Mesendoderm (in vitro differentiated cells): ENCODE measurements at regions not wholly inside any gene's neighbourhood (a gene's known extent, or its start where the extent isn't known, plus 50 kb on each side); places are given as distances from the start of the nearest gene placed in this dataset.
"Not testable (repeated sequence)": the region's sequence is repeated elsewhere in the genome, so short reads cannot be mapped to it uniquely, and the experiment has no call there.

Experiments
- DNase-seq: peaks from one replicate; pipeline ENCODE4 v3.0.0; 2013
- H2AK5ac ChIP-seq: 2 replicates; pipeline ENCODE4 v1.6.1; 2013; ENCODE audit warnings: low read length, inconsistent platforms
- H2BK120ac ChIP-seq: 2 replicates; pipeline ENCODE4 v1.6.1; 2013; ENCODE audit warnings: low read depth, mild to moderate bottlenecking, low read length, moderate library complexity, mixed read lengths
- H2BK15ac ChIP-seq: replicated peaks from 2 replicates; pipeline ENCODE4 v1.6.1; 2013; ENCODE audit warnings: low read depth, mild to moderate bottlenecking, moderate library complexity
- H2BK5ac ChIP-seq: 2 replicates; pipeline ENCODE4 v1.6.1; 2013; ENCODE audit warnings: low read length, inconsistent platforms
- H3K18ac ChIP-seq: 2 replicates; pipeline ENCODE4 v1.6.1; 2013; ENCODE audit warnings: mild to moderate bottlenecking, low read length, mixed read lengths
- H3K23ac ChIP-seq: one replicate; pipeline ENCODE4 v1.6.1; 2013; ENCODE audit warnings: low read length
- H3K27ac ChIP-seq: 2 replicates; pipeline ENCODE4 v1.5.1; 2013; ENCODE audit warnings: low read depth, mild to moderate bottlenecking, inconsistent platforms, low read length, moderate library complexity
- H3K27me3 ChIP-seq: 2 replicates; pipeline ENCODE4 v1.6.1; 2013; ENCODE audit warnings: low read length, control low read depth, mild to moderate bottlenecking, inconsistent platforms; ENCODE audit not compliant: insufficient read depth, poor library complexity
- H3K36me3 ChIP-seq: 2 replicates; pipeline ENCODE4 v1.6.1; 2013; ENCODE audit warnings: low read length, inconsistent platforms; ENCODE audit not compliant: control insufficient read depth, insufficient read depth
- H3K4ac ChIP-seq: one replicate; pipeline ENCODE4 v1.6.1; 2013; ENCODE audit warnings: low read depth, mild to moderate bottlenecking, low read length, moderate library complexity
- H3K4me1 ChIP-seq: 2 replicates; pipeline ENCODE4 v1.6.1; 2013; ENCODE audit warnings: low read depth, low read length, inconsistent platforms; ENCODE audit not compliant: control insufficient read depth
- H3K4me2 ChIP-seq: 2 replicates; pipeline ENCODE4 v1.6.1; 2013; ENCODE audit warnings: low read length
- H3K4me3 ChIP-seq: 2 replicates; pipeline ENCODE4 v1.5.1; 2013; ENCODE audit warnings: mild to moderate bottlenecking, low read length
- H3K56ac ChIP-seq: one replicate; pipeline ENCODE4 v1.6.1; 2013; ENCODE audit warnings: low read length
- H3K79me1 ChIP-seq: 2 replicates; pipeline ENCODE4 v1.6.1; 2013; ENCODE audit warnings: low read length, inconsistent platforms
- H3K79me2 ChIP-seq: 2 replicates; pipeline ENCODE4 v1.6.1; 2013; ENCODE audit warnings: mild to moderate bottlenecking, low read length; ENCODE audit not compliant: control insufficient read depth, insufficient read depth
- H3K9ac ChIP-seq: 2 replicates; pipeline ENCODE4 v1.6.1; 2013; ENCODE audit warnings: low read length, inconsistent platforms
- H4K5ac ChIP-seq: one replicate; pipeline ENCODE4 v1.6.1; 2013; ENCODE audit warnings: low read length
- H4K8ac ChIP-seq: one replicate; pipeline ENCODE4 v1.6.1; 2013; ENCODE audit warnings: low read depth, mild to moderate bottlenecking, control low read depth, low read length, moderate library complexity
- WGBS: extraction: QIAGEN DNeasy Blood & Tissue Kit; methylation state at CpG from one replicate; pipeline ENCODE4 v1.1.7; 2013; ENCODE audit warnings: low lambda C conversion rate, missing lambda C conversion rate; ENCODE audit not compliant: insufficient coverage; ENCODE audit errors: extremely low coverage; 5-methylcytosine and 5-hydroxymethylcytosine counted together

- Histone ChIP-seq H3K23ac (no peak overlapping the region), H3K27ac (no peak overlapping the region)
These were observed 102.1 kb upstream of the FRMD4B start for GRCh38 chr3:69488026-69488425.

GRCh38 chr3:69485489-69485888 is 99.6 kb upstream of the FRMD4B start:
- Histone ChIP-seq H4K8ac (no peak overlapping the region), H3K4ac (no peak overlapping the region), H4K5ac (no peak overlapping the region), H3K4me2 (no peak overlapping the region), H3K18ac (no peak overlapping the region), H3K27me3 (no peaks in the 10 kb centered on the region), H3K79me1 (no peaks in the 10 kb centered on the region), H3K56ac (no peak overlapping the region), H2BK5ac (no peak overlapping the region), H3K4me1 (no peaks in the 10 kb centered on the region), H3K9ac (no peak overlapping the region), H2BK120ac (no peak overlapping the region), H2BK15ac (no peak overlapping the region), H3K4me3 (no peak overlapping the region), H3K23ac (no peak overlapping the region), H2AK5ac (no peak overlapping the region), H3K27ac (no peak overlapping the region), H3K79me2 (no peaks in the 10 kb centered on the region), H3K36me3 (no peaks in the 10 kb centered on the region)
- no CpG with 5 or more reads among the region's 4 CpGs for WGBS
- no peak for DNase-seq

More at GRCh38 chr3:69488026-69488425, 102.1 kb upstream of the FRMD4B start:
- Histone ChIP-seq H2BK5ac (no peak overlapping the region), H4K5ac (no peak overlapping the region), H3K18ac (no peak overlapping the region), H3K4ac (no peak overlapping the region), H2AK5ac (no peak overlapping the region), H3K27me3 (no peaks in the 10 kb centered on the region), H2BK15ac (no peak overlapping the region), H2BK120ac (no peak overlapping the region), H3K56ac (no peak overlapping the region), H3K4me1 (no peaks in the 10 kb centered on the region), H4K8ac (no peak overlapping the region), H3K79me2 (no peaks in the 10 kb centered on the region), H3K79me1 (no peaks in the 10 kb centered on the region), H3K36me3 (no peaks in the 10 kb centered on the region), H3K9ac (no peak overlapping the region), H3K4me3 (no peak overlapping the region), H3K4me2 (no peak overlapping the region)
- no peak for DNase-seq

GRCh38 chr3:69484507-69485393 is 98.9 kb upstream of the FRMD4B start:
- H3K79me2 ChIP-seq: no peaks in the 10 kb centered on the region
- no peak overlapping the region for H3K27ac ChIP-seq
- H2BK5ac ChIP-seq: no peak overlapping the region
- no peaks in the 10 kb centered on the region for H3K4me1 ChIP-seq
- no peak overlapping the region for H4K8ac ChIP-seq
- H3K4ac ChIP-seq: no peak overlapping the region
- H3K56ac ChIP-seq: no peak overlapping the region
- no peak for DNase-seq
- no peaks in the 10 kb centered on the region for H3K36me3 ChIP-seq
- H4K5ac ChIP-seq: no peak overlapping the region
- H3K79me1 ChIP-seq: no peaks in the 10 kb centered on the region
- no peak overlapping the region for H2BK15ac ChIP-seq
- H3K4me2 ChIP-seq: no peak overlapping the region
- no peak overlapping the region for H3K23ac ChIP-seq
- no CpG with 5 or more reads among the region's 6 CpGs for WGBS
- H3K18ac ChIP-seq: no peak overlapping the region
- no peak overlapping the region for H3K4me3 ChIP-seq
- H2BK120ac ChIP-seq: no peak overlapping the region
- no peak overlapping the region for H2AK5ac ChIP-seq
- no peaks in the 10 kb centered on the region for H3K27me3 ChIP-seq
- H3K9ac ChIP-seq: no peak overlapping the region

DNA sequence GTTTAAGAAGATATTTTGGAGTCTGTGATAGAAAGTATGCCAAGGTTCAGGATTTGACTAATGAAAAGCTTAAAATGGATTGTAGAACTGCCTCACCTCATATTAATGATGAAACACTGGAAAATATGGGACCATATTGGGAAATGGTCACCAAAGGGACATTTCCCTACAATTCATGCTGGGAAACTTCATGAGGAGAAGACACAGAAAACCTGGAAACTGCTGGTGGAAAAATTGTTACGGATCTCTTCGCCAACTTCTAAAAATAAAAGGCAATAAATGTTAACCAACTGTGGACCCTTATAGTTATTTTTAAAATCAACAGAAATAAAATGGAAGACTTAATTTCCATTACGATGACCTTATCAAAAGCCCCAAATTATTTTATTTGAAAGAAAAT is 97.6 kb upstream of the FRMD4B start:
- Histone ChIP-seq H3K27me3 (no peaks in the 10 kb centered on the region), H2BK15ac (no peak overlapping the region), H3K4ac (no peak overlapping the region), H3K23ac (no peak overlapping the region), H3K4me3 (no peak overlapping the region), H2AK5ac (no peak overlapping the region), H4K8ac (no peak overlapping the region), H3K79me2 (no peaks in the 10 kb centered on the region), H3K79me1 (no peaks in the 10 kb centered on the region), H2BK5ac (no peak overlapping the region), H3K4me2 (no peak overlapping the region), H3K36me3 (no peaks in the 10 kb centered on the region), H4K5ac (no peak overlapping the region), H3K27ac (no peak overlapping the region), H3K56ac (no peak overlapping the region), H3K4me1 (no peaks in the 10 kb centered on the region), H3K9ac (no peak overlapping the region), H3K18ac (no peak overlapping the region), H2BK120ac (no peak overlapping the region)
- no peak for DNase-seq
- no CpG with 5 or more reads among the region's 3 CpGs for WGBS

GRCh38 chr3:69480986-69481385 is 95.1 kb upstream of the FRMD4B start:
- H2BK15ac ChIP-seq, DNase-seq, H3K4ac ChIP-seq, H4K8ac ChIP-seq, H2BK120ac ChIP-seq, H3K4me2 ChIP-seq, H3K56ac ChIP-seq, H3K4me1 ChIP-seq, H3K4me3 ChIP-seq, H3K79me1 ChIP-seq, H2AK5ac ChIP-seq, H3K79me2 ChIP-seq, H3K36me3 ChIP-seq, H4K5ac ChIP-seq, H3K27ac ChIP-seq, H2BK5ac ChIP-seq, H3K27me3 ChIP-seq, H3K18ac ChIP-seq, H3K9ac ChIP-seq, H3K23ac ChIP-seq: not testable (repeated sequence)
- WGBS: no CpG with 5 or more reads among the region's 16 CpGs

DNA sequence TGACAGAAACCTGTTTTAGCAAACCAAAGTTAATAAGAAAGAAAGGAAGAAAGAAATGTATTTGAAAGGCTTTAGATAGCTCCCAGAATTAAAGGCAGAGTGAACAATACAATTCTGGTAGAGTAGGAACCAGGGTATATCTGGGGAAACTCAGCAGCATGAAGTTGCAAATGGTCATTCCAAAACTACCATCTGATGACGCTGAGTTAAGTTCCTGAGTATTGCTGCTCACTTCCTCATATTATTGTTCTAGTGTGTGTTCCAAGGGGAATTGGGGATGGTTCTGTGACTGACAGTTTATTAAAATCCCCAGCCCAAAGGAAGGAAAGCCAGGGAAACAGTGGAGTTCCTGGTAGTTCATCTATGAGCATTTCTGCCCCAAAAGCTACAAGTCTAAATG is 88.3 kb upstream of the FRMD4B start:
- no peaks in the 10 kb centered on the region for H3K79me1 ChIP-seq
- no peaks in the 10 kb centered on the region for H3K79me2 ChIP-seq
- no peak overlapping the region for H3K18ac ChIP-seq
- no peaks in the 10 kb centered on the region for H3K36me3 ChIP-seq
- H3K27ac ChIP-seq: no peak overlapping the region
- no peak overlapping the region for H3K9ac ChIP-seq
- H2BK5ac ChIP-seq: no peak overlapping the region
- no peak overlapping the region for H3K4me2 ChIP-seq
- H3K27me3 ChIP-seq: no peaks in the 10 kb centered on the region
- no peak overlapping the region for H3K4ac ChIP-seq
- no peak overlapping the region for H3K4me3 ChIP-seq
- no peak for DNase-seq
- H3K4me1 ChIP-seq: no peaks in the 10 kb centered on the region
- no peak overlapping the region for H2BK15ac ChIP-seq
- WGBS: no CpG with 5 or more reads among the region's 1 CpG
- H2AK5ac ChIP-seq: no peak overlapping the region
- H2BK120ac ChIP-seq: no peak overlapping the region
- no peak overlapping the region for H4K5ac ChIP-seq
- H3K56ac ChIP-seq: no peak overlapping the region
- H3K23ac ChIP-seq: no peak overlapping the region
- H4K8ac ChIP-seq: no peak overlapping the region
